RWPE2 (cell line): ENCODE measurements at regions not wholly inside any gene's neighbourhood (a gene's known extent, or its start where the extent isn't known, plus 50 kb on each side); places are given as distances from the start of the nearest gene placed in this dataset.
A peak's percentile ranks its signal among the peaks of the same experiment; 100 is the strongest.

Experiments
- ATAC-seq: fragments of 200-7000 bp; cut with Tn5 transposase; 3 replicates; pipeline ENCODE4 v1.9.1; 2021; ENCODE audit warnings: low read depth
- DNase-seq: peaks from one replicate; pipeline ENCODE4 v3.0.0-alpha.2; 2020; ENCODE audit warnings: low spot score
- H3K27ac ChIP-seq: fragments of 450-650 bp; 2 replicates; pipeline ENCODE4 v1.5.1; 2017; ENCODE audit warnings: mild to moderate bottlenecking; ENCODE audit not compliant: poor library complexity, severe bottlenecking
- H3K27me3 ChIP-seq: fragments of 250-450 bp; sonication (Bioruptor Pico); 2 replicates; pipeline ENCODE4 v1.5.1; 2021; ENCODE audit warnings: mild to moderate bottlenecking, moderate library complexity; ENCODE audit not compliant: insufficient read depth, poor library complexity, severe bottlenecking
- H3K36me3 ChIP-seq: fragments of 250-450 bp; sonication (Bioruptor Pico); 2 replicates; pipeline ENCODE4 v1.5.1; 2020; ENCODE audit warnings: low read depth, mild to moderate bottlenecking, moderate library complexity
- H3K4me1 ChIP-seq: fragments of 250-450 bp; sonication (Bioruptor Pico); 2 replicates; pipeline ENCODE4 v1.5.1; 2021; ENCODE audit warnings: mild to moderate bottlenecking, moderate library complexity; ENCODE audit not compliant: insufficient read depth, poor library complexity, severe bottlenecking
- H3K4me3 ChIP-seq: fragments of 250-450 bp; sonication (Bioruptor Pico); 2 replicates; pipeline ENCODE4 v1.5.1; 2021; ENCODE audit warnings: mild to moderate bottlenecking, moderate library complexity; ENCODE audit not compliant: severe bottlenecking
- H3K9me3 ChIP-seq: fragments of 250-450 bp; sonication (Bioruptor Pico); 2 replicates; pipeline ENCODE4 v1.5.1; 2021; ENCODE audit warnings: mild to moderate bottlenecking, moderate library complexity; ENCODE audit not compliant: severe bottlenecking
- TF ChIP-seq, protein P1 (sequence below): fragments of 450-650 bp; IDR thresholded peaks from one replicate; pipeline ENCODE4 v1.5.1; 2017; ENCODE audit warnings: mild to moderate bottlenecking, moderate library complexity; ENCODE audit not compliant: poor library complexity, severe bottlenecking

DNA sequence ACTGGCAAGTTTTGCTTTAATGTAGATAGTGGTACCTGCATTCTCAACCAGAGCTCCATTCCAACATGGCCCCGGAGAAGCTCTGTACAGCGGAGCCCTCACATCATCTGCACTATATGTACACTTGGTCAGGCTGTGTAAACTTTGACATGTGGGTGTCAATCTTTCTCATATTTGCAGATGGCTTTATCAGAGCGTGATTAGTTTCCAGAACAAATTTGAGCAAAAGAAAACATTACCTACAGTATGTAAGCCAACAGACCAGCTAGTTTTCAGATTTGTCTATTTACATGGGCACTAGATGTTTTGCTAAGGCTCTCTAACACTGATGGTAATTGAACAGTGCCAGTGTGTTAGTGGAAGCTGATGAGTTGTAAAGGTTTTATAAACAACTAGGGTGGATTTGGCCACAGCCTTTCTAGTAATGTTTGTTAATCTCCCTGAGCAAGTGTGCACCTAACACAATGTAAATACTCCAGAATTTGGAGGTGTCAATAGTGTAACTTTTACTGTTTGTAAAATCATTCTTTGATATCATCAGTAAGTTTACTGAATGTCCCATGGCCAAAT, 131.8 kb downstream of the FOXA2 start:
- TF ChIP-seq, protein P1, sequence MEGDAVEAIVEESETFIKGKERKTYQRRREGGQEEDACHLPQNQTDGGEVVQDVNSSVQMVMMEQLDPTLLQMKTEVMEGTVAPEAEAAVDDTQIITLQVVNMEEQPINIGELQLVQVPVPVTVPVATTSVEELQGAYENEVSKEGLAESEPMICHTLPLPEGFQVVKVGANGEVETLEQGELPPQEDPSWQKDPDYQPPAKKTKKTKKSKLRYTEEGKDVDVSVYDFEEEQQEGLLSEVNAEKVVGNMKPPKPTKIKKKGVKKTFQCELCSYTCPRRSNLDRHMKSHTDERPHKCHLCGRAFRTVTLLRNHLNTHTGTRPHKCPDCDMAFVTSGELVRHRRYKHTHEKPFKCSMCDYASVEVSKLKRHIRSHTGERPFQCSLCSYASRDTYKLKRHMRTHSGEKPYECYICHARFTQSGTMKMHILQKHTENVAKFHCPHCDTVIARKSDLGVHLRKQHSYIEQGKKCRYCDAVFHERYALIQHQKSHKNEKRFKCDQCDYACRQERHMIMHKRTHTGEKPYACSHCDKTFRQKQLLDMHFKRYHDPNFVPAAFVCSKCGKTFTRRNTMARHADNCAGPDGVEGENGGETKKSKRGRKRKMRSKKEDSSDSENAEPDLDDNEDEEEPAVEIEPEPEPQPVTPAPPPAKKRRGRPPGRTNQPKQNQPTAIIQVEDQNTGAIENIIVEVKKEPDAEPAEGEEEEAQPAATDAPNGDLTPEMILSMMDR: no peak
- no peaks in the 10 kb centered on the region for H3K27me3 ChIP-seq

DNA sequence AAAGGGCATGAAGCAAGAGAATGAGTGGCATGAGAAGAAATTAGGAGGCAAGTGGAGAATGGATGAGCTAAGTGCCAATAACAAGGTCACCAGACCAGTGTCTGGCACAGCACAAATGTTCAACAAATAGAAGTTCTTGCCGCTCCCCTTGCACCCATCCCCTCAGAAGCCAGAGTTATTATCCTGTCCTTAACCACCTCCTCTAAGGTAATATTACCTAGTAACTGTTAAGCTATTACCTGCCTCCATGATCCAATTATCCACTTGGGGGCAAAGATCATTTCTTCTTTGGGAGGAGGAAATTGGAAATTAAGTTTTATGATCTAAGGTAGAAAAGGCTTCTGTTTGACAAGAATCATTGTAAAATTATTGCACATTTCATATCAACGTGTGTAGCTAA, 133.8 kb downstream of the FOXA2 start:
- no peak overlapping the region for H3K4me3 ChIP-seq
- no peaks in the 10 kb centered on the region for H3K27me3 ChIP-seq
- no peaks in the 10 kb centered on the region for H3K9me3 ChIP-seq
- TF ChIP-seq, protein P1: no peak
- ATAC-seq (no peak), DNase-seq (no peak)
- no peaks in the 10 kb centered on the region for H3K36me3 ChIP-seq
- H3K4me1 ChIP-seq: peaks cover 12% of the 10 kb centered on the region
- H3K27ac ChIP-seq: no peak overlapping the region

More for the DNA sequence above, 131.8 kb downstream of the FOXA2 start:
- Histone ChIP-seq H3K4me3 (no peak overlapping the region), H3K4me1 (no peaks in the 10 kb centered on the region), H3K9me3 (no peaks in the 10 kb centered on the region), H3K36me3 (no peaks in the 10 kb centered on the region), H3K27ac (no peak overlapping the region)
- ATAC-seq: no peak
- DNase-seq: no peak

DNA sequence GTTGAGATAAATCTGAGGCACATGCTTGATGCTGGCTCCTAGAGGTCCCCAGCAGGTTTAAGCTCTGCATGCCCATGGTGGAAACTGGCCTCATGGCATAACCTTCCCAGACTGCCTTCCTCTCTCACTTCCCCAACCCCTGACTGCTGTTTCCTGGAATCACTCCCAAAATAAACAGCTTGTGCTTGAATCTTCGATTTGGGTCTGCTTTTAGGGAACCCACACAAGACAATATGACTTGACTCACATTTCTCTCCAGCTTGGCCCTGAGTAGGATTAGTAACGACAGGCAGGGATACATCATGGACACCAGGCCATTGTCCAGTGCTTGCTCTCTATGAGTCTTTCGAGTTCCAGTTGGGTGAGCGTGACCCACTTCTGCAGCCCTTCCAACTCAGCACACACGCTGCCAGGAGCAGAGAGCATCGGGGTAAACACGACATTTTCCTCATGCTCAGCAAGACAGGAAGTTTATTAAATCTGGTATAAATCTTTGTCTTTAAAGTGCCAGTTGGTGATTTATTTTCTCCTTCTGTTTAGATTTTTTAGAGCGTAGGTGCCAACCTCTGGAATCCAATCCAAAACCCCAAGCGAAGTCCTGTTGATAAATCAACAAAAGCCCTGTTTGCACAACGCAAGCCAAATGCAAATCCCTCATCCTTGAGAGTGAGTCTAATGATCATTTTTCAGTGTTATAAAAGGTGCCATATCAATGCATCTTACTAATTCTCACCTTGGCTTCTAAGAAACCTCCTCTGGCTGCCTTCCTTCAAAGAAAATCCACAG, 135.0 kb downstream of the FOXA2 start:
- Histone ChIP-seq H3K27me3 (no peaks in the 10 kb centered on the region), H3K4me1 (peaks cover 12% of the 10 kb centered on the region), H3K36me3 (no peaks in the 10 kb centered on the region), H3K27ac (no peak overlapping the region), H3K9me3 (no peaks in the 10 kb centered on the region), H3K4me3 (no peak overlapping the region)
- TF ChIP-seq, protein P1: no peak
- ATAC-seq: no peak
- no peak for DNase-seq

DNA sequence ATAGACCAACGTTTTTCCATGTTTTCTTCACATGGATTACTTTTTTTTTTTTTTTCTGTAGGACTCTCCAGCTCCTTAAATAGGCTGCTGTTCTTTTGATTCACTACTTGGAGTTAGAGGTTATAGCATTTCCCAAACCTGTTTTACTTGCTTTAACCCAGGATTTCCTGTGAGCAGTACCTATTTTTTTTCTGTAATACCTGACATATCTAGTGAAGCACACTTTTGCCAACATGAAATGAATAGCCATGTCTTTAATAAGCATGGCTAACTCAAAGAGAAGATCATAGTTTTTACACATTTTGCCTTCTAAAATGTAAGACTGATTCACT, 137.0 kb downstream of the FOXA2 start:
- Histone ChIP-seq H3K4me3 (no peak overlapping the region), H3K27ac (no peak overlapping the region), H3K9me3 (no peaks in the 10 kb centered on the region), H3K36me3 (no peaks in the 10 kb centered on the region; the same call in 1 of the 2 replicates), H3K4me1 (peaks cover 12% of the 10 kb centered on the region), H3K27me3 (no peaks in the 10 kb centered on the region)
- ATAC-seq: 0 out of 3 replicates have a peak, but pooled peaks have one; percentile 38
- TF ChIP-seq, protein P1: no peak
- no peak for DNase-seq
